PFSK-1 (cell line): ENCODE measurements at regions not wholly inside any gene's neighbourhood (a gene's known extent, or its start where the extent isn't known, plus 50 kb on each side); places are given as distances from the start of the nearest gene placed in this dataset.

Experiments used
- FOXP2 ChIP-seq: optimal IDR thresholded peaks from 2 replicates; pipeline ENCODE3; 2011; ENCODE audit warnings: borderline replicate concordance, control low read depth, inconsistent platforms; ENCODE audit not compliant: insufficient read depth; ENCODE audit errors: extremely low read length, extremely low read depth
- POLR2AphosphoS5 ChIP-seq: IDR thresholded peaks from 2 replicates; pipeline ENCODE4 v1.6.1; 2012; ENCODE audit warnings: low read depth, mild to moderate bottlenecking, control low read depth, low read length, moderate library complexity
- SIN3A ChIP-seq: IDR thresholded peaks from 2 replicates; pipeline ENCODE4 v1.6.1; 2012; ENCODE audit warnings: mild to moderate bottlenecking, low read length, moderate library complexity, borderline replicate concordance; ENCODE audit not compliant: insufficient read depth
- TAF1 ChIP-seq: IDR thresholded peaks from 2 replicates; pipeline ENCODE4 v1.6.1; 2012; ENCODE audit warnings: low read length, control low read depth, borderline replicate concordance; ENCODE audit not compliant: insufficient read depth
- TF ChIP-seq, protein P1 (sequence below), 2 experiments: IDR thresholded peaks; 2 replicates each; pipeline versions ENCODE4 v1.6.1 to v1.8.0; 2011 to 2012; ENCODE audit warnings: low read depth in 2 of 2, low read length in 2 of 2, control low read depth in 1 of 2, inconsistent platforms in 1 of 2, mild to moderate bottlenecking in 1 of 2, moderate library complexity in 1 of 2; ENCODE audit not compliant: insufficient read depth in 1 of 2

- no peak for TF ChIP-seq FOXP2
- TF ChIP-seq TAF1, result no peak
- no peak for TF ChIP-seq SIN3A
- no peak for TF ChIP-seq POLR2AphosphoS5
- TF ChIP-seq, protein P1, sequence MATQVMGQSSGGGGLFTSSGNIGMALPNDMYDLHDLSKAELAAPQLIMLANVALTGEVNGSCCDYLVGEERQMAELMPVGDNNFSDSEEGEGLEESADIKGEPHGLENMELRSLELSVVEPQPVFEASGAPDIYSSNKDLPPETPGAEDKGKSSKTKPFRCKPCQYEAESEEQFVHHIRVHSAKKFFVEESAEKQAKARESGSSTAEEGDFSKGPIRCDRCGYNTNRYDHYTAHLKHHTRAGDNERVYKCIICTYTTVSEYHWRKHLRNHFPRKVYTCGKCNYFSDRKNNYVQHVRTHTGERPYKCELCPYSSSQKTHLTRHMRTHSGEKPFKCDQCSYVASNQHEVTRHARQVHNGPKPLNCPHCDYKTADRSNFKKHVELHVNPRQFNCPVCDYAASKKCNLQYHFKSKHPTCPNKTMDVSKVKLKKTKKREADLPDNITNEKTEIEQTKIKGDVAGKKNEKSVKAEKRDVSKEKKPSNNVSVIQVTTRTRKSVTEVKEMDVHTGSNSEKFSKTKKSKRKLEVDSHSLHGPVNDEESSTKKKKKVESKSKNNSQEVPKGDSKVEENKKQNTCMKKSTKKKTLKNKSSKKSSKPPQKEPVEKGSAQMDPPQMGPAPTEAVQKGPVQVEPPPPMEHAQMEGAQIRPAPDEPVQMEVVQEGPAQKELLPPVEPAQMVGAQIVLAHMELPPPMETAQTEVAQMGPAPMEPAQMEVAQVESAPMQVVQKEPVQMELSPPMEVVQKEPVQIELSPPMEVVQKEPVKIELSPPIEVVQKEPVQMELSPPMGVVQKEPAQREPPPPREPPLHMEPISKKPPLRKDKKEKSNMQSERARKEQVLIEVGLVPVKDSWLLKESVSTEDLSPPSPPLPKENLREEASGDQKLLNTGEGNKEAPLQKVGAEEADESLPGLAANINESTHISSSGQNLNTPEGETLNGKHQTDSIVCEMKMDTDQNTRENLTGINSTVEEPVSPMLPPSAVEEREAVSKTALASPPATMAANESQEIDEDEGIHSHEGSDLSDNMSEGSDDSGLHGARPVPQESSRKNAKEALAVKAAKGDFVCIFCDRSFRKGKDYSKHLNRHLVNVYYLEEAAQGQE (IDR thresholded peaks at IDR 0.05; ENCODE audit: insufficient read depth in 1 of 2, low read depth in 2 of 2, low read length in 2 of 2), result no peak
These were observed 230.1 kb upstream of the THBS1 start for GRCh38 chr15:39350785-39351184.

- no peak for TF ChIP-seq FOXP2
These were observed 226.7 kb upstream of the THBS1 start for GRCh38 chr15:39354189-39354588.

DNA sequence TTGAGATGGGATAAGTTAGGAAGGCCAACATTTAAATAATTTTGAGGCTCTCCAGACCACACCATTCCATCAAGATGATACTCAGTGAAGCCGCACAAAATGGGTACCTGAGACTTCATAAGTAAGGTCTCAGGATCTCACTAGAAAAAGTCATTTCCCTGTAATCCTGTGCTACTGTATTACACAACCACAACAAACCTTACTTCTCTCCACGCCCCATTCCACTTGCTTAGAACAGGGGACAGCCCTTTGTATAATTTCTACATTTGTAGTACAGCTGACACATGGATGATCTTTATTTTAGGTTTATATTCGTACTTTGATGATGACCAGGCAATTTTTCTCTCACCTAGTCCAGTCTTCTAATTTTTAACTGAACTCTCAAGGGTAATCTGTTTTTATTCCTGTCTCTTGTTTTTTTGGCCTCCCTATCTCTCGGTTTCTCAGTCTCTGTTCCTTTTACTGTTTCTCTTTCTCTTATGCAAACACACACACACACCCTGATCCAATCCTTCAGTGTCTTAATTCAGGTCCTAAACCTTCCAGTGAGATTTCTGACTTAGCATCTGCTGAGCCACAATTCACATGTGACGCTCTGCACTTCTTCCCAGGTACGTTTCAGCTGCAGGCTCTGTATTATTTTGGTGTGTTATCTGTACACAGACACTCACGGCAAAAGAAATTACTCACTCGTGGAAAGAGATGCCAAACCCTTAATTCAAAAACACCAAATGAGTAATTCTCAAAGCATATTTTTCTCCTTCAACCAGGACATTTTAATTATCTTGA is 223.2 kb upstream of the THBS1 start:
- TF ChIP-seq POLR2AphosphoS5, result no peak
- TF ChIP-seq FOXP2, result no peak
- TF ChIP-seq TAF1, result no peak
- no peak for TF ChIP-seq SIN3A
- TF ChIP-seq, protein P1 (IDR thresholded peaks at IDR 0.05; ENCODE audit: insufficient read depth in 1 of 2, low read depth in 2 of 2, low read length in 2 of 2), result no peak

DNA sequence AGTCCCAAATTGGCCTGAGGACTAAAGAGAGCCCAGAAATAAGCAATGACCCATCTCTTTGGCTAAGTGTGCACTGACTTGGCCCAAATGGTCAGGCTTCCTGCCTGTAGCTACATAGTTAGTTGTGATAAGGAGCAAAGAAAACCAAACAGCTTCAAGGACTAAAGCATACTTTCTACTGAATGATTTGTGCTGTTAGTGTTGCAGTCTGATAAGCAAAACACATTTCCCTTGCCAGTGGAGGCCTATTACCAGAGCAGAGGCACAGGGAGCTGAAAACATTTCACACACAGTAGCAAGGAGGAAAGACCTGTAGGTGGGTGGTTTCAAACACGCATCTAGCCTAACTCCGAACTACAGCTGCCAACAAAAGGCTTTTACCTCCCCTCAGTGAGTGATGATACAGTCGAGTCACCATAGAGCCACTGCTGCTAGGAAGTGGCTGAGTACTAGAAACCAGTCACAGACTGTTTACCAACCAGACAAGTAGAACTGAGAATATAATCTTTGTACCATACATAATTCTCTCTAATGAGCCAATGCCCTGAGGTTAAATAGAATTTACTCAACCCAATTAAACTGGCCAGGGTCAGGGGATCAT is 222.3 kb upstream of the THBS1 start:
- TF ChIP-seq, protein P1 (IDR thresholded peaks at IDR 0.05; ENCODE audit: insufficient read depth in 1 of 2, low read depth in 2 of 2, low read length in 2 of 2), result no peak
- TF ChIP-seq POLR2AphosphoS5, result no peak
- no peak for TF ChIP-seq FOXP2

DNA sequence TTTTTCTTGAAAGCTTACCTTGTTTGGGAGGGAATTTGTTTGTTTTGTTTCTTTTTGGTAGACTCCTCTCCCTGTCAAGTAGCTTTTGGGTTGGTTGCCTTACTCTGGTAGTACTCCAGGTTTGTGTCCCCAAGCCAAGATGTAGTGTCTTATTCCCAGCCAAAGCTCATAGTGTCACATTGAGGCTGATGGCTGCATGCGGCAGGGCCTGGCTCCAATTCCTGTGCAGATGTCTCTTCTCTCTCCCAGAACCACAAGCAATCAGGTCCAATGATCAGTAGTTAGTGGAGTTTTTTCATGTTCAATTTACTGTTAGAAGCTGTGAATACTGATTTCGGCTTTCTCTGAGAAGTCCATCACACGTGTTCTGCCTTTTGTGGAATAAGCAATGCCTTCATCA is 221.1 kb upstream of the THBS1 start:
- TF ChIP-seq TAF1, result no peak
- no peak for TF ChIP-seq FOXP2
- TF ChIP-seq POLR2AphosphoS5, result no peak
- no peak for TF ChIP-seq SIN3A
- TF ChIP-seq, protein P1 (IDR thresholded peaks at IDR 0.05; ENCODE audit: insufficient read depth in 1 of 2, low read depth in 2 of 2, low read length in 2 of 2), result no peak
